Muscle of arm (tissue), 1 donor: ENCODE measurements at regions not wholly inside any gene's neighbourhood (a gene's known extent, or its start where the extent isn't known, plus 50 kb on each side); places are given as distances from the start of the nearest gene placed in this dataset.

Experiments
- DNase-seq: peaks from one replicate; pipeline ENCODE4 v3.0.0-alpha.2; 2013

GRCh38 chr7:72524037-72524436, 111.9 kb upstream of the CALN1 start:
- no peak for DNase-seq

GRCh38 chr7:72504061-72504706, 92.0 kb upstream of the CALN1 start:
- no peak for DNase-seq

- no peak for DNase-seq
Measured at GRCh38 chr7:72503644-72504043, 91.5 kb upstream of the CALN1 start.

GRCh38 chr7:72494807-72495206, 82.7 kb upstream of the CALN1 start:
- DNase-seq = no peak

- peak; percentile 57 for DNase-seq
Measured at GRCh38 chr7:72493850-72494661, 81.9 kb upstream of the CALN1 start.

GRCh38 chr7:72492461-72493065, 80.4 kb upstream of the CALN1 start:
- no peak for DNase-seq

- no peak for DNase-seq
Measured at GRCh38 chr7:72490301-72490700, 78.2 kb upstream of the CALN1 start.

GRCh38 chr7:72481934-72482333, 69.8 kb upstream of the CALN1 start:
- DNase-seq = no peak

- DNase-seq = no peak
Measured at GRCh38 chr7:72476608-72477305, 64.6 kb upstream of the CALN1 start.

- DNase-seq = no peak
Measured at GRCh38 chr7:72467237-72467636, 55.1 kb upstream of the CALN1 start.

- DNase-seq = no peak
Measured at GRCh38 chr7:72466797-72467196, 54.7 kb upstream of the CALN1 start.

- no peak for DNase-seq
Measured at GRCh38 chr7:72465521-72465920, 53.4 kb upstream of the CALN1 start.

- DNase-seq = no peak
Measured at GRCh38 chr7:72462311-72462710, 50.2 kb upstream of the CALN1 start.
